NCI-H1105 (cell line): ENCODE measurements at regions not wholly inside any gene's neighbourhood (a gene's known extent, or its start where the extent isn't known, plus 50 kb on each side); places are given as distances from the start of the nearest gene placed in this dataset.
"Not testable (repeated sequence)": the region's sequence is repeated elsewhere in the genome, so short reads cannot be mapped to it uniquely, and the experiment has no call there.

Experiments
- DNase-seq: peaks from one replicate; lab custom pipeline; 2025; lab: John Stamatoyannopoulos, UW

- DNase-seq, result no peak
Observed at GRCh38 chr2:125710561-125710960, 945.4 kb upstream of the GYPC start.

- DNase-seq, result no peak
Observed at GRCh38 chr2:125711075-125711474, 944.9 kb upstream of the GYPC start.

GRCh38 chr2:125713533-125713932 is 942.4 kb upstream of the GYPC start:
- no peak for DNase-seq

- no peak for DNase-seq
Observed at GRCh38 chr2:125721072-125721721, 934.8 kb upstream of the GYPC start.

- DNase-seq, result no peak
Observed at GRCh38 chr2:125730921-125731320, 925.0 kb upstream of the GYPC start.

GRCh38 chr2:125736306-125736705 is 919.7 kb upstream of the GYPC start:
- DNase-seq, result no peak

GRCh38 chr2:125745514-125745913 is 910.4 kb upstream of the GYPC start:
- DNase-seq, result peak; percentile 24

- DNase-seq, result no peak
Observed at GRCh38 chr2:125746321-125747164, 909.4 kb upstream of the GYPC start.

GRCh38 chr2:125747165-125747425 is 908.9 kb upstream of the GYPC start:
- no peak for DNase-seq

GRCh38 chr2:125756431-125756830 is 899.5 kb upstream of the GYPC start:
- no peak for DNase-seq

GRCh38 chr2:125796784-125797183 is 859.2 kb upstream of the GYPC start:
- DNase-seq, result no peak

GRCh38 chr2:125797192-125797591 is 858.8 kb upstream of the GYPC start:
- DNase-seq, result no peak

GRCh38 chr2:125822746-125823145 is 833.2 kb upstream of the GYPC start:
- no peak for DNase-seq

GRCh38 chr2:125825781-125826180 is 830.2 kb upstream of the GYPC start:
- DNase-seq, result not testable (repeated sequence)

- DNase-seq, result no peak
Observed at GRCh38 chr2:125837128-125837527, 818.8 kb upstream of the GYPC start.

GRCh38 chr2:125837611-125838010 is 818.3 kb upstream of the GYPC start:
- DNase-seq, result no peak

GRCh38 chr2:125839945-125840344 is 816.0 kb upstream of the GYPC start:
- DNase-seq, result no peak

GRCh38 chr2:125842041-125842440 is 813.9 kb upstream of the GYPC start:
- no peak for DNase-seq

GRCh38 chr2:125850541-125850940 is 805.4 kb upstream of the GYPC start:
- no peak for DNase-seq

- DNase-seq, result no peak
Observed at GRCh38 chr2:125852364-125852763, 803.6 kb upstream of the GYPC start.

GRCh38 chr2:125853626-125854025 is 802.3 kb upstream of the GYPC start:
- no peak for DNase-seq

- no peak for DNase-seq
Observed at GRCh38 chr2:125855204-125855603, 800.8 kb upstream of the GYPC start.

GRCh38 chr2:125857971-125858794 is 797.8 kb upstream of the GYPC start:
- no peak for DNase-seq
